HepG2 (cell line): ENCODE measurements at regions not wholly inside any gene's neighbourhood (a gene's known extent, or its start where the extent isn't known, plus 50 kb on each side); places are given as distances from the start of the nearest gene placed in this dataset.

Experiments used
- ATAC-seq: fragments of 200-7000 bp; cut with Tn5 transposase; 3 replicates; pipeline ENCODE4 v1.9.1; 2020; ENCODE audit warnings: mild to moderate bottlenecking, moderate library complexity
- BruUV-seq: library from RNA; stranded (reverse); fragments of 400-500 nt; replicated peaks from 2 replicates; lab custom pipeline; 2021; lab: Mats Ljungman, UMichigan
- CTCF ChIA-PET: fragments of 300-600 bp; formaldehyde crosslinking; extraction: SDS; loops from one replicate; lab custom pipeline; 2021; ENCODE audit warnings: low total read pairs, inconsistent platforms, low intra/inter-chr PET ratio; lab: Yijun Ruan, JAX
- POLR2A ChIA-PET: fragments of 350-600 bp; sonication (Branson Sonifier 250); formaldehyde crosslinking; loops from one replicate; lab custom pipeline; 2020; ENCODE audit warnings: antibody characterized with exemption, inconsistent platforms; lab: Yijun Ruan, JAX
- DNase-seq: peaks from one replicate; pipeline ENCODE4 v3.0.0-alpha.2; 2015; ENCODE audit warnings: low spot score
- FAIRE-seq: peaks from 3 replicates; lab custom pipeline; 2011; peaks lifted over from hg19 to GRCh38; lab: Jason Lieb, UNC
- H2AFZ ChIP-seq: one replicate; pipeline ENCODE4 v1.6.1; 2011; ENCODE audit warnings: low read length, inconsistent platforms
- H3K27ac ChIP-seq: fragments of 300-600 bp; 3 replicates; pipeline ENCODE4 v1.8.0; 2011; ENCODE audit warnings: mixed run types, mild to moderate bottlenecking, mixed read lengths, low read length, inconsistent platforms; ENCODE audit not compliant: insufficient read depth; ENCODE audit errors: extremely low read length
- H3K27me3 ChIP-seq, 2 experiments: fragments of 200-600 bp in 1 of 2; 2 replicates in 1 of 2; 3 replicates in 1 of 2; pipeline versions ENCODE4 v1.6.0 to v1.8.0; 2011; ENCODE audit warnings: low read length in 2 of 2, mild to moderate bottlenecking in 2 of 2, moderate library complexity in 2 of 2, inconsistent platforms in 1 of 2; ENCODE audit not compliant: insufficient read depth in 2 of 2, control insufficient read depth in 1 of 2
- H3K36me3 ChIP-seq, 2 experiments: fragments of 200-600 bp in 1 of 2; replicated peaks in 1 of 2; 2 replicates in 1 of 2; 3 replicates in 1 of 2; pipeline versions ENCODE4 v1.5.1 to v1.8.0; 2011; ENCODE audit warnings: low read length in 2 of 2, inconsistent platforms in 1 of 2; ENCODE audit not compliant: insufficient read depth in 2 of 2, control insufficient read depth in 1 of 2
- H3K4me1 ChIP-seq: 2 replicates; pipeline ENCODE4 v1.5.1; 2012; ENCODE audit warnings: low read length, inconsistent platforms; ENCODE audit not compliant: insufficient read depth
- H3K4me2 ChIP-seq: 2 replicates; pipeline ENCODE4 v1.6.0; 2011; ENCODE audit warnings: low read depth, low read length, inconsistent platforms
- H3K4me3 ChIP-seq, 3 experiments: fragments of 200-600 bp in 1 of 3; sonication (generic), shearing (Covaris generic) in 1 of 3; replicated peaks in 1 of 3; 2 replicates each; pipeline ENCODE4 v1.5.1; 2011 to 2016; ENCODE audit warnings: low read length in 3 of 3, inconsistent platforms in 2 of 3, low read depth in 2 of 3, mild to moderate bottlenecking in 2 of 3, control low read depth in 1 of 3, mixed read lengths in 1 of 3; ENCODE audit not compliant: insufficient read depth in 1 of 3
- H3K79me2 ChIP-seq: one replicate; pipeline ENCODE4 v1.6.1; 2011; ENCODE audit warnings: low read length, inconsistent platforms; ENCODE audit not compliant: insufficient read depth
- H3K9ac ChIP-seq: 2 replicates; pipeline ENCODE4 v1.6.0; 2011; ENCODE audit warnings: mild to moderate bottlenecking, low read depth, low read length, inconsistent platforms; ENCODE audit not compliant: insufficient read depth
- H3K9me3 ChIP-seq: 2 replicates; pipeline ENCODE4 v1.5.1; 2012; ENCODE audit warnings: mild to moderate bottlenecking, low read length
- H4K20me1 ChIP-seq: 2 replicates; pipeline ENCODE4 v1.6.0; 2011; ENCODE audit warnings: inconsistent platforms, mild to moderate bottlenecking, low read length, moderate library complexity; ENCODE audit not compliant: insufficient read depth
- ARID3A ChIP-seq: IDR thresholded peaks from 2 replicates; pipeline ENCODE4 v1.6.1; 2012; ENCODE audit warnings: low read depth, low read length, improper control_type of control experiment
- E2F5 ChIP-seq: sonication (generic); formaldehyde crosslinking; conservative IDR thresholded peaks from 2 replicates; pipeline ENCODE4 v1.4.0; 2020; ENCODE audit warnings: missing genetic modification reagents
- GMEB2 ChIP-seq: IDR thresholded peaks from 2 replicates; pipeline ENCODE4 v1.6.1; 2016; ENCODE audit warnings: missing biosample characterization, missing genetic modification reagents, low read depth
- JUN ChIP-seq: sonication (generic); formaldehyde crosslinking; IDR thresholded peaks from 2 replicates; pipeline ENCODE4 v1.4.0; 2020; ENCODE audit warnings: mild to moderate bottlenecking, missing genetic modification reagents
- MLX ChIP-seq: IDR thresholded peaks from 2 replicates; pipeline ENCODE4 v1.6.1; 2016
- PAXIP1 ChIP-seq: sonication (generic); formaldehyde crosslinking; conservative IDR thresholded peaks from 2 replicates; pipeline ENCODE4 v1.4.0; 2020; ENCODE audit warnings: mild to moderate bottlenecking, missing genetic modification reagents, moderate library complexity
- SIN3A ChIP-seq: IDR thresholded peaks from 2 replicates; pipeline ENCODE4 v1.6.1; 2011; ENCODE audit warnings: low read depth, mild to moderate bottlenecking, control low read depth, low read length, borderline replicate concordance
- TOE1 ChIP-seq: sonication (generic); formaldehyde crosslinking; IDR thresholded peaks from 2 replicates; pipeline ENCODE4 v1.4.0; 2020; ENCODE audit warnings: mild to moderate bottlenecking, missing genetic modification reagents
- ZFY ChIP-seq: sonication (generic); formaldehyde crosslinking; IDR thresholded peaks from 2 replicates; pipeline ENCODE4 v1.4.0; 2020; ENCODE audit warnings: missing genetic modification reagents
- ZMAT3 ChIP-seq: sonication (generic); formaldehyde crosslinking; conservative IDR thresholded peaks from 2 replicates; pipeline ENCODE4 v1.7.0; 2021; ENCODE audit warnings: missing genetic modification reagents
- ZNF17 ChIP-seq: sonication (generic); formaldehyde crosslinking; IDR thresholded peaks from 2 replicates; pipeline ENCODE4 v1.5.0; 2020; ENCODE audit warnings: mild to moderate bottlenecking, missing genetic modification reagents
- ZNF224 ChIP-seq: sonication (generic); formaldehyde crosslinking; IDR thresholded peaks from 2 replicates; pipeline ENCODE4 v1.5.0; 2020; ENCODE audit warnings: mild to moderate bottlenecking, missing genetic modification reagents
- ZNF251 ChIP-seq: sonication (generic); formaldehyde crosslinking; IDR thresholded peaks from 2 replicates; pipeline ENCODE4 v1.9.0; 2021; ENCODE audit warnings: mild to moderate bottlenecking, missing genetic modification reagents
- ZNF331 ChIP-seq: sonication (generic); formaldehyde crosslinking; IDR thresholded peaks from 2 replicates; pipeline ENCODE4 v1.4.0; 2020; ENCODE audit warnings: missing genetic modification reagents
- ZNF354B ChIP-seq: sonication (generic); formaldehyde crosslinking; IDR thresholded peaks from 2 replicates; pipeline ENCODE4 v1.8.0; 2022; ENCODE audit warnings: mild to moderate bottlenecking, missing genetic modification reagents
- ZNF580 ChIP-seq: IDR thresholded peaks from 2 replicates; pipeline ENCODE4 v1.6.1; 2016; ENCODE audit warnings: low read depth, borderline replicate concordance
- ZNF766 ChIP-seq: sonication (generic); formaldehyde crosslinking; IDR thresholded peaks from 2 replicates; pipeline ENCODE4 v1.5.0; 2020; ENCODE audit warnings: missing genetic modification reagents, borderline replicate concordance
- ZNF773 ChIP-seq: sonication (generic); formaldehyde crosslinking; IDR thresholded peaks from 2 replicates; pipeline ENCODE4 v1.4.0; 2020; ENCODE audit warnings: missing genetic modification reagents, borderline replicate concordance
- WGBS: methylation state at CpG from one replicate; pipeline ENCODE4 v1.1.6; 2017; ENCODE audit warnings: low lambda C conversion rate; 5-methylcytosine and 5-hydroxymethylcytosine counted together
- in situ Hi-C: cut with HindIII; loops from 2 replicates; pipeline ENCODE4 v1.10.0; 2017; ENCODE audit warnings: low pct_unique_long_range_greater_than_20kb; ENCODE audit not compliant: extremely low pct_ligation_motif_present
- intact Hi-C: fragments of 100-400 bp; cut with micrococcal nuclease; formaldehyde crosslinking; loops from one replicate; pipeline ENCODE4 v1.10.0; 2022; ENCODE audit not compliant: unreplicated experiment

GRCh38 chr5:117186751-117187150 lies 612.1 kb upstream of the SEMA6A start:
- intact Hi-C loops, result no loop called here
- POLR2A ChIA-PET, result no interaction called here
- TF ChIP-seq GMEB2 (CRISPR knock-in tag) (no peak), ZNF766 (CRISPR knock-in tag) (no peak), E2F5 (no peak), TOE1 (CRISPR knock-in tag) (no peak), ZNF17 (CRISPR knock-in tag) (no peak), ZFY (CRISPR knock-in tag) (no peak), ZNF773 (CRISPR knock-in tag) (no peak), ZMAT3 (CRISPR knock-in tag) (no peak), ZNF580 (CRISPR knock-in tag) (no peak), PAXIP1 (CRISPR knock-in tag) (no peak), ZNF224 (CRISPR knock-in tag) (no peak), MLX (no peak), ZNF354B (CRISPR knock-in tag) (no peak), ZNF331 (CRISPR knock-in tag) (no peak), SIN3A (no peak), ARID3A (no peak), ZNF251 (CRISPR knock-in tag) (no peak), JUN (CRISPR knock-in tag) (no peak)

More at GRCh38 chr5:117186751-117187150, 612.1 kb upstream of the SEMA6A start:
- H4K20me1 ChIP-seq, result no peaks in the 10 kb centered on the region
- no TSS peak for BruUV-seq
- H3K4me1 ChIP-seq, result no peaks in the 10 kb centered on the region
- H3K27ac ChIP-seq, result no peak overlapping the region
- no peak for DNase-seq
- 3% methylated on average over 3 of the region's 3 CpGs for WGBS
- no peaks in the 10 kb centered on the region for H3K9me3 ChIP-seq
- no peaks in the 10 kb centered on the region for H3K27me3 ChIP-seq
- no peaks in the 10 kb centered on the region for H3K36me3 ChIP-seq
- no peak overlapping the region for H3K9ac ChIP-seq
- CTCF ChIA-PET, result no interaction called here
- H3K4me3 ChIP-seq, result no peak overlapping the region
- FAIRE-seq, result no peak
- no peak overlapping the region for H3K4me2 ChIP-seq
- ATAC-seq, result no peak
- H3K79me2 ChIP-seq, result no peaks in the 10 kb centered on the region
- H2AFZ ChIP-seq, result no peak overlapping the region
- in situ Hi-C loops, result no loop called here
